HG02885 (cell line): ENCODE measurements at regions not wholly inside any gene's neighbourhood (a gene's known extent, or its start where the extent isn't known, plus 50 kb on each side); places are given as distances from the start of the nearest gene placed in this dataset.
"Not testable (repeated sequence)": the region's sequence is repeated elsewhere in the genome, so short reads cannot be mapped to it uniquely, and the experiment has no call there.

Source experiments
- ATAC-seq: cut with Tn5 transposase; IDR thresholded peaks from one replicate; pipeline ENCODE4 v1.9.1; 2021; ENCODE audit warnings: mild to moderate bottlenecking; ENCODE audit not compliant: unreplicated experiment, poor library complexity

GRCh38 chr6:100230115-100230952, 234.4 kb downstream of the SIM1 start:
- no peak for ATAC-seq

- no peak for ATAC-seq
Observed at GRCh38 chr6:100229512-100229911, 235.2 kb downstream of the SIM1 start.

GRCh38 chr6:100228834-100229441, 234.9 kb upstream of the MCHR2 start:
- ATAC-seq: peak; percentile 98

GRCh38 chr6:100228437-100228833, 234.4 kb upstream of the MCHR2 start:
- ATAC-seq: peak; percentile 20

- no peak for ATAC-seq
Observed at GRCh38 chr6:100226811-100227210, 232.8 kb upstream of the MCHR2 start.

- ATAC-seq: not testable (repeated sequence)
Observed at GRCh38 chr6:100223952-100224351, 229.9 kb upstream of the MCHR2 start.

GRCh38 chr6:100220543-100220942, 226.5 kb upstream of the MCHR2 start:
- no peak for ATAC-seq

GRCh38 chr6:100217225-100218012, 223.4 kb upstream of the MCHR2 start:
- ATAC-seq: no peak

GRCh38 chr6:100216760-100217159, 222.7 kb upstream of the MCHR2 start:
- ATAC-seq: no peak

GRCh38 chr6:100212131-100212530, 218.1 kb upstream of the MCHR2 start:
- no peak for ATAC-seq

- ATAC-seq: no peak
Observed at GRCh38 chr6:100210137-100211117, 216.4 kb upstream of the MCHR2 start.

- ATAC-seq: no peak
Observed at GRCh38 chr6:100209323-100210136, 215.5 kb upstream of the MCHR2 start.

GRCh38 chr6:100203400-100203799, 209.4 kb upstream of the MCHR2 start:
- ATAC-seq: no peak

GRCh38 chr6:100202417-100203194, 208.6 kb upstream of the MCHR2 start:
- ATAC-seq: no peak

- not testable (repeated sequence) for ATAC-seq
Observed at GRCh38 chr6:100196214-100196982, 202.4 kb upstream of the MCHR2 start.

GRCh38 chr6:100195244-100195643, 201.2 kb upstream of the MCHR2 start:
- ATAC-seq: not testable (repeated sequence)

GRCh38 chr6:100194535-100194934, 200.5 kb upstream of the MCHR2 start:
- peak; percentile 61 for ATAC-seq

- no peak for ATAC-seq
Observed at GRCh38 chr6:100188754-100189153, 194.7 kb upstream of the MCHR2 start.
